NT2/D1 (cell line): ENCODE measurements at regions not wholly inside any gene's neighbourhood (a gene's known extent, or its start where the extent isn't known, plus 50 kb on each side); places are given as distances from the start of the nearest gene placed in this dataset.

Experiments used
- SUZ12 ChIP-seq: IDR thresholded peaks from 2 replicates; pipeline ENCODE4 v1.6.1; 2011; ENCODE audit not compliant: insufficient read length, insufficient read depth; ENCODE audit errors: extremely low read depth
- ZNF274 ChIP-seq: IDR thresholded peaks from 2 replicates; pipeline ENCODE4 v1.6.1; 2011; ENCODE audit warnings: mild to moderate bottlenecking, low read depth, low read length

- TF ChIP-seq ZNF274, result no peak
- no peak for TF ChIP-seq SUZ12
Observed at GRCh38 chr1:147826259-147826658, 65.9 kb upstream of the GJA5 start.
